Colonic mucosa (tissue), 4 donors: ENCODE measurements at regions not wholly inside any gene's neighbourhood (a gene's known extent, or its start where the extent isn't known, plus 50 kb on each side); places are given as distances from the start of the nearest gene placed in this dataset.
"Not testable (repeated sequence)": the region's sequence is repeated elsewhere in the genome, so short reads cannot be mapped to it uniquely, and the experiment has no call there.

Source experiments
- DNase-seq: peaks from one replicate; pipeline ENCODE4 v3.0.0-alpha.2; 2020
- H3K27ac ChIP-seq: fragments of 200-600 bp; one replicate; pipeline ENCODE4 v1.8.0; 2021
- H3K27me3 ChIP-seq: fragments of 200-600 bp; one replicate; pipeline ENCODE4 v1.8.0; 2021
- H3K36me3 ChIP-seq: fragments of 200-600 bp; one replicate; pipeline ENCODE4 v1.8.0; 2021
- H3K4me1 ChIP-seq: fragments of 200-600 bp; one replicate; pipeline ENCODE4 v1.8.0; 2021; ENCODE audit warnings: mild to moderate bottlenecking
- H3K4me3 ChIP-seq: fragments of 200-600 bp; one replicate; pipeline ENCODE4 v1.8.0; 2021
- H3K9ac ChIP-seq, 2 donors: one replicate each; pipeline ENCODE4 v1.7.0; 2013; ENCODE audit warnings: control low read depth in 2 of 2, low read depth in 2 of 2, low read length in 2 of 2
- H3K9me3 ChIP-seq: fragments of 200-600 bp; one replicate; pipeline ENCODE4 v1.8.0; 2021
- intact Hi-C: fragments of 100-400 bp; cut with DNase I; formaldehyde crosslinking; loops from one replicate; pipeline ENCODE4 v1.14.1; 2022
- TF ChIP-seq, protein P1 (sequence below): fragments of 200-600 bp; IDR thresholded peaks from one replicate; pipeline ENCODE4 v1.8.0; 2022; ENCODE audit warnings: antibody characterized with exemption, mild to moderate bottlenecking
- donor health status: healthy.
- donor health status: DM: no; HTN: no; CAD: no.
- donor health status: DM: no; HTN: no; CAD: no.

- peaks cover 5% of the 10 kb centered on the region for H3K4me1 ChIP-seq
- no peaks in the 10 kb centered on the region for H3K27me3 ChIP-seq
- TF ChIP-seq, protein P1, sequence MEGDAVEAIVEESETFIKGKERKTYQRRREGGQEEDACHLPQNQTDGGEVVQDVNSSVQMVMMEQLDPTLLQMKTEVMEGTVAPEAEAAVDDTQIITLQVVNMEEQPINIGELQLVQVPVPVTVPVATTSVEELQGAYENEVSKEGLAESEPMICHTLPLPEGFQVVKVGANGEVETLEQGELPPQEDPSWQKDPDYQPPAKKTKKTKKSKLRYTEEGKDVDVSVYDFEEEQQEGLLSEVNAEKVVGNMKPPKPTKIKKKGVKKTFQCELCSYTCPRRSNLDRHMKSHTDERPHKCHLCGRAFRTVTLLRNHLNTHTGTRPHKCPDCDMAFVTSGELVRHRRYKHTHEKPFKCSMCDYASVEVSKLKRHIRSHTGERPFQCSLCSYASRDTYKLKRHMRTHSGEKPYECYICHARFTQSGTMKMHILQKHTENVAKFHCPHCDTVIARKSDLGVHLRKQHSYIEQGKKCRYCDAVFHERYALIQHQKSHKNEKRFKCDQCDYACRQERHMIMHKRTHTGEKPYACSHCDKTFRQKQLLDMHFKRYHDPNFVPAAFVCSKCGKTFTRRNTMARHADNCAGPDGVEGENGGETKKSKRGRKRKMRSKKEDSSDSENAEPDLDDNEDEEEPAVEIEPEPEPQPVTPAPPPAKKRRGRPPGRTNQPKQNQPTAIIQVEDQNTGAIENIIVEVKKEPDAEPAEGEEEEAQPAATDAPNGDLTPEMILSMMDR, result no peak
- H3K4me3 ChIP-seq, result no peak overlapping the region
- no peak overlapping the region for H3K27ac ChIP-seq
- no peak overlapping the region for H3K9ac ChIP-seq
- no peaks in the 10 kb centered on the region for H3K9me3 ChIP-seq
- intact Hi-C loops, result no loop called here
- no peaks in the 10 kb centered on the region for H3K36me3 ChIP-seq
- no peak for DNase-seq
These were observed 236.6 kb downstream of the CYRIA start for GRCh38 chr2:16429002-16429401.

DNA sequence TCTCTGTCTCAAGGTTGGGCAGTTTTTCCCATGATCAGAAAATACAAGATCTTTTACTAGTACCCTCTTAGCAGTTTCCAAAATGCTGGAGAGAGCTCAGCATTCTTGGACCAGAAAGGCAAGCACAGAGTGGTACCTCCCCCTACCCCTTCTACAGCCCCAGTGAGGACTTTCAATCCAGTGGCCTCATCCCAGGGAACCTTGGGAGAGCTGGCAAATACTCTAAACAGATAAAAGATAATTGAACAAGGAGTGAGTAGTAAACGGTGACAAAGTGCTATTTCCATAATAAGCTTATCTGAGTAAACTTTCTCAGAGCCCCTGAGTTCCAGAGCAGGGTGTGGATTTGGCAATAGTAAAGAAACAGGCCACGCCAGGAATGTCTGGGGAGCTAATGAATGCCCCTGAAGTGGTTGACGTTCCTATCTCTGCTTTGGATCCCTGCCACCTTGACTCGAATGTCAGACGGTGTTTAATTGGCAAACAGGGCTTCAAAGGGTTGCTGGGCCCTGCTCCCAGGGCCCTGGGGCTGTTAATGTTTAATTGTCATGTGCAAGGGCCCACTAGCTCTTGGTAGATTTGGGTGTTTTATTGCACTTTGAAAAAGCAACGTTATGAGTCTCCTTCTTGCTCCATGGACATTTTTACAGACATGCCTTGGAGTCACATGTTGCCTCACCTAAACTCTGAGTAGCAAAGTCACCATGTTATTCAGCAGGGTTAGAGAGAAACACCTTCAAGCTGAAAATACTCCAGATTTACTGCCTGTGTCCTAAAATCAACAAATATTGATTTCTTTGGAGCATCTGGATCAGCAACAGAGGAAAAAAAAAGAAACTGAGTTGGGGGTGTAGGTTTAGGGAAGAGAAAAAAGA is 239.9 kb downstream of the CYRIA start:
- Histone ChIP-seq H3K36me3 (no peaks in the 10 kb centered on the region), H3K27ac (no peak overlapping the region), H3K9me3 (no peaks in the 10 kb centered on the region), H3K4me3 (no peak overlapping the region), H3K4me1 (peaks cover 5% of the 10 kb centered on the region), H3K27me3 (no peaks in the 10 kb centered on the region), H3K9ac (no peak overlapping the region)
- intact Hi-C loops, result no loop called here
- DNase-seq, result peak; percentile 65
- TF ChIP-seq, protein P1, result no peak

- H3K4me3 ChIP-seq, result no peak overlapping the region
- H3K9ac ChIP-seq, result no peak overlapping the region
- TF ChIP-seq, protein P1, result no peak
- DNase-seq, result no peak
- no peaks in the 10 kb centered on the region for H3K36me3 ChIP-seq
- intact Hi-C loops, result no loop called here
- no peaks in the 10 kb centered on the region for H3K27me3 ChIP-seq
- no peaks in the 10 kb centered on the region for H3K9me3 ChIP-seq
- no peak overlapping the region for H3K27ac ChIP-seq
- H3K4me1 ChIP-seq, result no peaks in the 10 kb centered on the region
These were observed 245.2 kb downstream of the CYRIA start for GRCh38 chr2:16420421-16420820.

DNA sequence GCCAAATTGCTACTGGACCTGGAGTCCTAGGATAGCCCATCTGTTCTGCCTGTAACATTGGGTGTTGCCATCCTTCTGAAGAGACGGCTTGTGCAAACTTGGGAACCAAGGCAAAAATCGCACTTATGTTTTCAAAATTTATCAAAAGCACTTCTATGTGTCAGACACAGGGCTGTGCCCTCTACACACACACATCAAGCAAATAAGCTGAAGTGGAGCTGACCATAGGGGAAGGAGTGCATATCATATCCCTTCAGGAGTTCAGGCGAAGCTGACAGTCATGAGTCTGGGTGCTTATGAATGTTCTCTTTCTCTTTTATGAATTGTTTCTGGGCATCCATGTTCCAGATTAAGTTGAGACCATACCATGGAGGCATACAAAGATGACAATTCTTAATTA is 247.9 kb downstream of the CYRIA start:
- TF ChIP-seq, protein P1, result no peak
- Histone ChIP-seq H3K4me1 (no peaks in the 10 kb centered on the region), H3K4me3 (no peak overlapping the region), H3K9me3 (no peaks in the 10 kb centered on the region), H3K36me3 (no peaks in the 10 kb centered on the region), H3K27me3 (no peaks in the 10 kb centered on the region), H3K9ac (no peak overlapping the region), H3K27ac (no peak overlapping the region)
- intact Hi-C loops, result no loop called here
- DNase-seq, result no peak

DNA sequence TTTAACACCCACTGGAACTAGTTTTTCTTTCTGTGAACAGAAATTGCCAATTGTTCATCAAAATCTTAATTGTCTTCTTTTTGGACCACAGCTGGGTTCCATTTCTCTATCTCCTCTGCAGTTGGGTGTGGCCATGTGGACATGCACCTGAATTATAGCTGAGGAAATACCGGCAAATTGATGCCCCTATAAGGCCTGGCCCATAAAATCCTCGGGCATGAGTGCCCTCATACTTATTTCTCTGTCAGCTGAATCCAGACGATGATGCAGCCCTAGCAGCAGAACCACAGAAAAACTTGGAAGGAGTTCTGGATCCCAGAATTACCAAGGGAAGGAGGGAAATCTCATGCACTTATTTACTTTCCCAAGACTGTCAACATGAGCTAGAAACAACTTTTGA is 249.0 kb downstream of the CYRIA start:
- TF ChIP-seq, protein P1, result no peak
- Histone ChIP-seq H3K36me3 (no peaks in the 10 kb centered on the region), H3K9ac (no peak overlapping the region), H3K27ac (no peak overlapping the region), H3K27me3 (no peaks in the 10 kb centered on the region), H3K9me3 (no peaks in the 10 kb centered on the region), H3K4me1 (no peaks in the 10 kb centered on the region), H3K4me3 (no peak overlapping the region)
- DNase-seq, result no peak
- intact Hi-C loops, result no loop called here

- DNase-seq, H3K27me3 ChIP-seq, H3K27ac ChIP-seq, H3K9me3 ChIP-seq, H3K9ac ChIP-seq, H3K36me3 ChIP-seq, intact Hi-C loops, H3K4me1 ChIP-seq, H3K4me3 ChIP-seq: not testable (repeated sequence)
These were observed 249.8 kb downstream of the CYRIA start for GRCh38 chr2:16415861-16416260.
